ENCODE measurements at regions not wholly inside any gene's neighbourhood (a gene's known extent, or its start where the extent isn't known, plus 50 kb on each side); places are given as distances from the start of the nearest gene placed in this dataset.

- Histone ChIP-seq H3K79me2 (ENCODE audit: insufficient read depth, low read length) (no peaks in the 10 kb centered on the region), H3K4me2 (ENCODE audit: low read depth, low read length, poor library complexity, severe bottlenecking) (no peak overlapping the region), H3K27me3 (ENCODE audit: low read length) (no peaks in the 10 kb centered on the region), H2AFZ (ENCODE audit: low read depth, low read length, severe bottlenecking) (no peak overlapping the region), H3K36me3 (ENCODE audit: low read length) (no peaks in the 10 kb centered on the region), H3K9me3 (ENCODE audit: insufficient read depth, low read length) (no peaks in the 10 kb centered on the region), H3K27ac (ENCODE audit: low read depth, low read length) (no peak overlapping the region), H3K4me3 (ENCODE audit: insufficient read depth, low read length, poor library complexity, severe bottlenecking) (no peak overlapping the region), H4K20me1 (ENCODE audit: low read depth, low read length) (no peaks in the 10 kb centered on the region), H3K9ac (ENCODE audit: low read length) (no peak overlapping the region), H3F3A (ENCODE audit: insufficient read depth) (no peaks in the 10 kb centered on the region), H3K9me2 (replicated peaks; ENCODE audit: insufficient read depth, low read length) (no peaks in the 10 kb centered on the region)
- TF ChIP-seq CTCF (IDR thresholded peaks at IDR 0.05; ENCODE audit: insufficient read depth, low read length, poor library complexity, severe bottlenecking) (no peak), EZH2phosphoT487 (conservative IDR thresholded peaks at IDR 0.05; ENCODE audit: low read length) (no peak)
Observed at GRCh38 chr14:37695866-37696265, 100.4 kb downstream of the TTC6 start.

- no peaks in the 10 kb centered on the region for H3K79me2 ChIP-seq (ENCODE audit: insufficient read depth, low read length)
- no peaks in the 10 kb centered on the region for H3K36me3 ChIP-seq (ENCODE audit: low read length)
- H3K9ac ChIP-seq (ENCODE audit: low read length), result no peak overlapping the region
- H3K9me2 ChIP-seq (replicated peaks; ENCODE audit: insufficient read depth, low read length), result no peaks in the 10 kb centered on the region
- no peaks in the 10 kb centered on the region for H3F3A ChIP-seq (ENCODE audit: insufficient read depth)
- H3K27ac ChIP-seq (ENCODE audit: low read depth, low read length), result no peak overlapping the region
- H3K27me3 ChIP-seq (ENCODE audit: low read length), result no peaks in the 10 kb centered on the region
- no peak overlapping the region for H3K4me3 ChIP-seq (ENCODE audit: insufficient read depth, low read length, poor library complexity, severe bottlenecking)
- no peaks in the 10 kb centered on the region for H3K9me3 ChIP-seq (ENCODE audit: insufficient read depth, low read length)
- no peaks in the 10 kb centered on the region for H4K20me1 ChIP-seq (ENCODE audit: low read depth, low read length)
- no peak overlapping the region for H2AFZ ChIP-seq (ENCODE audit: low read depth, low read length, severe bottlenecking)
- no peak overlapping the region for H3K4me2 ChIP-seq (ENCODE audit: low read depth, low read length, poor library complexity, severe bottlenecking)
- TF ChIP-seq CTCF (IDR thresholded peaks at IDR 0.05; ENCODE audit: insufficient read depth, low read length, poor library complexity, severe bottlenecking) (no peak), EZH2phosphoT487 (conservative IDR thresholded peaks at IDR 0.05; ENCODE audit: low read length) (no peak)
Observed at GRCh38 chr14:37697489-37698121, 102.2 kb downstream of the TTC6 start.

GRCh38 chr14:37698840-37699777 lies 103.7 kb downstream of the TTC6 start:
- no peaks in the 10 kb centered on the region for H3F3A ChIP-seq (ENCODE audit: insufficient read depth)
- no peaks in the 10 kb centered on the region for H3K9me2 ChIP-seq (replicated peaks; ENCODE audit: insufficient read depth, low read length)
- no peak for TF ChIP-seq EZH2phosphoT487 (conservative IDR thresholded peaks at IDR 0.05; ENCODE audit: low read length)
- TF ChIP-seq CTCF (IDR thresholded peaks at IDR 0.05; ENCODE audit: insufficient read depth, low read length, poor library complexity, severe bottlenecking), result no peak
- no peak overlapping the region for H3K4me3 ChIP-seq (ENCODE audit: insufficient read depth, low read length, poor library complexity, severe bottlenecking)
- no peak overlapping the region for H2AFZ ChIP-seq (ENCODE audit: low read depth, low read length, severe bottlenecking)
- no peak overlapping the region for H3K4me2 ChIP-seq (ENCODE audit: low read depth, low read length, poor library complexity, severe bottlenecking)
- no peak overlapping the region for H3K27ac ChIP-seq (ENCODE audit: low read depth, low read length)
- no peaks in the 10 kb centered on the region for H3K27me3 ChIP-seq (ENCODE audit: low read length)
- no peaks in the 10 kb centered on the region for H4K20me1 ChIP-seq (ENCODE audit: low read depth, low read length)
- H3K9me3 ChIP-seq (ENCODE audit: insufficient read depth, low read length), result no peaks in the 10 kb centered on the region
- no peak overlapping the region for H3K9ac ChIP-seq (ENCODE audit: low read length)
- no peaks in the 10 kb centered on the region for H3K79me2 ChIP-seq (ENCODE audit: insufficient read depth, low read length)
- no peaks in the 10 kb centered on the region for H3K36me3 ChIP-seq (ENCODE audit: low read length)
